Activated T-cell treated with anti-CD3 and anti-CD28 coated beads, Interleukin-2, amount 50 U/mL, for 4 hours (primary cell): ENCODE measurements at regions not wholly inside any gene's neighbourhood (a gene's known extent, or its start where the extent isn't known, plus 50 kb on each side); places are given as distances from the start of the nearest gene placed in this dataset.
"Not testable (repeated sequence)": the region's sequence is repeated elsewhere in the genome, so short reads cannot be mapped to it uniquely, and the experiment has no call there.

Experiments used
- ATAC-seq, 2 donors: fragments of 200-7000 bp; cut with Tn5 transposase; one replicate each; pipeline ENCODE4 v1.10.0; 2021
- DNase-seq: peaks from one replicate; pipeline ENCODE4 v3.0.0-alpha.2; 2020
- H3K27me3 Mint-ChIP-seq: one replicate; pipeline ENCODE4 v1.8.0; 2021; ENCODE audit warnings: low read depth, mixed read lengths
- H3K36me3 Mint-ChIP-seq: one replicate; pipeline ENCODE4 v1.8.0; 2022; ENCODE audit warnings: mixed read lengths; ENCODE audit not compliant: insufficient read depth
- H3K4me1 Mint-ChIP-seq: one replicate; pipeline ENCODE4 v1.8.0; 2021; ENCODE audit warnings: low read depth, mixed read lengths
- H3K4me3 Mint-ChIP-seq: one replicate; pipeline ENCODE4 v1.8.0; 2021; ENCODE audit warnings: mild to moderate bottlenecking, moderate library complexity, mixed read lengths
- H3K9me3 Mint-ChIP-seq: one replicate; pipeline ENCODE4 v1.8.0; 2021; ENCODE audit warnings: mixed read lengths

GRCh38 chr4:66273110-66273509 lies 602.8 kb upstream of the EPHA5 start:
- Mint-ChIP-seq H3K4me3 (no peak overlapping the region), H3K27me3 (no peaks in the 10 kb centered on the region), H3K36me3 (no peaks in the 10 kb centered on the region), H3K4me1 (no peaks in the 10 kb centered on the region), H3K9me3 (peaks cover 10% of the 10 kb centered on the region)
- ATAC-seq (no peak), DNase-seq (no peak)

- H3K4me1 Mint-ChIP-seq, H3K4me3 Mint-ChIP-seq, H3K27me3 Mint-ChIP-seq, DNase-seq, H3K36me3 Mint-ChIP-seq, ATAC-seq: not testable (repeated sequence)
- H3K9me3 Mint-ChIP-seq, result peaks cover 16% of the 10 kb centered on the region
Measured at GRCh38 chr4:66270356-66270755, 600.1 kb upstream of the EPHA5 start.

- not testable (repeated sequence) for H3K4me3 Mint-ChIP-seq, ATAC-seq, H3K36me3 Mint-ChIP-seq, DNase-seq, H3K4me1 Mint-ChIP-seq, H3K27me3 Mint-ChIP-seq
- peaks cover 13% of the 10 kb centered on the region for H3K9me3 Mint-ChIP-seq
Measured at GRCh38 chr4:66266554-66266953, 596.3 kb upstream of the EPHA5 start.

- DNase-seq, result no peak
- Mint-ChIP-seq H3K9me3 (peaks cover 13% of the 10 kb centered on the region), H3K36me3 (no peaks in the 10 kb centered on the region), H3K4me1 (no peaks in the 10 kb centered on the region), H3K27me3 (no peaks in the 10 kb centered on the region), H3K4me3 (no peak overlapping the region)
- ATAC-seq, result no peak
Measured at GRCh38 chr4:66266035-66266434, 595.7 kb upstream of the EPHA5 start.

- H3K4me3 Mint-ChIP-seq, result no peak overlapping the region
- peaks cover 10% of the 10 kb centered on the region for H3K9me3 Mint-ChIP-seq
- no peak for ATAC-seq
- H3K4me1 Mint-ChIP-seq, result no peaks in the 10 kb centered on the region
- H3K27me3 Mint-ChIP-seq, result no peaks in the 10 kb centered on the region
- no peaks in the 10 kb centered on the region for H3K36me3 Mint-ChIP-seq
- no peak for DNase-seq
Measured at GRCh38 chr4:66252291-66252690, 582.0 kb upstream of the EPHA5 start.

GRCh38 chr4:66246643-66247042 lies 576.4 kb upstream of the EPHA5 start:
- ATAC-seq, result no peak
- Mint-ChIP-seq H3K4me1 (no peaks in the 10 kb centered on the region), H3K9me3 (peaks cover 34% of the 10 kb centered on the region), H3K36me3 (no peaks in the 10 kb centered on the region), H3K27me3 (no peaks in the 10 kb centered on the region), H3K4me3 (no peak overlapping the region)
- no peak for DNase-seq

GRCh38 chr4:66235876-66236275 lies 565.6 kb upstream of the EPHA5 start:
- Mint-ChIP-seq H3K4me1 (no peaks in the 10 kb centered on the region), H3K4me3 (no peak overlapping the region), H3K9me3 (peaks cover 5% of the 10 kb centered on the region), H3K27me3 (no peaks in the 10 kb centered on the region), H3K36me3 (no peaks in the 10 kb centered on the region)
- ATAC-seq (no peak), DNase-seq (no peak)

- no peaks in the 10 kb centered on the region for H3K4me1 Mint-ChIP-seq
- no peak for ATAC-seq
- no peaks in the 10 kb centered on the region for H3K27me3 Mint-ChIP-seq
- no peak for DNase-seq
- no peaks in the 10 kb centered on the region for H3K36me3 Mint-ChIP-seq
- H3K9me3 Mint-ChIP-seq, result no peaks in the 10 kb centered on the region
- H3K4me3 Mint-ChIP-seq, result no peak overlapping the region
Measured at GRCh38 chr4:66229885-66230284, 559.6 kb upstream of the EPHA5 start.

- Mint-ChIP-seq H3K4me1 (no peaks in the 10 kb centered on the region), H3K36me3 (no peaks in the 10 kb centered on the region), H3K4me3 (no peak overlapping the region), H3K27me3 (no peaks in the 10 kb centered on the region), H3K9me3 (peaks cover 4% of the 10 kb centered on the region)
- ATAC-seq (no peak), DNase-seq (no peak)
Measured at GRCh38 chr4:66225539-66225938, 555.2 kb upstream of the EPHA5 start.

GRCh38 chr4:66223068-66223703 lies 552.9 kb upstream of the EPHA5 start:
- H3K9me3 Mint-ChIP-seq, result peaks cover 9% of the 10 kb centered on the region
- ATAC-seq, result no peak
- H3K36me3 Mint-ChIP-seq, result no peaks in the 10 kb centered on the region
- DNase-seq, result no peak
- H3K4me3 Mint-ChIP-seq, result no peak overlapping the region
- no peaks in the 10 kb centered on the region for H3K27me3 Mint-ChIP-seq
- no peaks in the 10 kb centered on the region for H3K4me1 Mint-ChIP-seq

- H3K9me3 Mint-ChIP-seq, result peaks cover 9% of the 10 kb centered on the region
- H3K4me1 Mint-ChIP-seq, result no peaks in the 10 kb centered on the region
- ATAC-seq (no peak), DNase-seq (no peak)
- H3K27me3 Mint-ChIP-seq, result no peaks in the 10 kb centered on the region
- H3K36me3 Mint-ChIP-seq, result no peaks in the 10 kb centered on the region
- no peak overlapping the region for H3K4me3 Mint-ChIP-seq
Measured at GRCh38 chr4:66219401-66219800, 549.1 kb upstream of the EPHA5 start.

- peaks cover 13% of the 10 kb centered on the region for H3K9me3 Mint-ChIP-seq
- H3K4me3 Mint-ChIP-seq, result no peak overlapping the region
- no peaks in the 10 kb centered on the region for H3K36me3 Mint-ChIP-seq
- DNase-seq (no peak), ATAC-seq (no peak)
- no peaks in the 10 kb centered on the region for H3K27me3 Mint-ChIP-seq
- H3K4me1 Mint-ChIP-seq, result no peaks in the 10 kb centered on the region
Measured at GRCh38 chr4:66216252-66216651, 546.0 kb upstream of the EPHA5 start.

- Mint-ChIP-seq H3K9me3 (peaks cover 20% of the 10 kb centered on the region), H3K27me3 (no peaks in the 10 kb centered on the region), H3K4me3 (no peak overlapping the region), H3K4me1 (no peaks in the 10 kb centered on the region), H3K36me3 (no peaks in the 10 kb centered on the region)
- no peak for DNase-seq
- no peak for ATAC-seq
Measured at GRCh38 chr4:66212489-66212888, 542.2 kb upstream of the EPHA5 start.

- no peaks in the 10 kb centered on the region for H3K4me1 Mint-ChIP-seq
- DNase-seq, result no peak
- H3K9me3 Mint-ChIP-seq, result peaks cover 10% of the 10 kb centered on the region
- no peak for ATAC-seq
- no peaks in the 10 kb centered on the region for H3K27me3 Mint-ChIP-seq
- H3K36me3 Mint-ChIP-seq, result no peaks in the 10 kb centered on the region
- H3K4me3 Mint-ChIP-seq, result no peak overlapping the region
Measured at GRCh38 chr4:66204534-66205247, 534.4 kb upstream of the EPHA5 start.

- no peak overlapping the region for H3K4me3 Mint-ChIP-seq
Measured at GRCh38 chr4:66202870-66203269, 532.6 kb upstream of the EPHA5 start.

More at GRCh38 chr4:66202870-66203269, 532.6 kb upstream of the EPHA5 start:
- Mint-ChIP-seq H3K9me3 (peaks cover 10% of the 10 kb centered on the region), H3K27me3 (no peaks in the 10 kb centered on the region), H3K4me1 (no peaks in the 10 kb centered on the region), H3K36me3 (no peaks in the 10 kb centered on the region)
- ATAC-seq (no peak), DNase-seq (no peak)
